Kidney (tissue), 13 donors: ENCODE measurements at regions not wholly inside any gene's neighbourhood (a gene's known extent, or its start where the extent isn't known, plus 50 kb on each side); places are given as distances from the start of the nearest gene placed in this dataset.

Experiments used
- DNase-seq, 5 donors: peaks; one replicate each; pipeline ENCODE4 v3.0.0-alpha.2; 2013 to 2020
- FAIRE-seq: peaks from 2 replicates; lab custom pipeline; 2012; peaks lifted over from hg19 to GRCh38; lab: Jason Lieb, UNC
- H3K27ac ChIP-seq, 2 donors: one replicate each; pipeline ENCODE4 v1.7.0; 2013; ENCODE audit warnings: low read depth in 2 of 2, low read length in 2 of 2, inconsistent platforms in 1 of 2
- H3K27me3 ChIP-seq: one replicate; pipeline ENCODE4 v1.7.1; 2013; ENCODE audit warnings: low read length, inconsistent platforms; ENCODE audit not compliant: control insufficient read depth, insufficient read depth
- H3K36me3 ChIP-seq, 3 donors: one replicate each; pipeline versions ENCODE4 v1.7.0 to v1.7.1; 2013; ENCODE audit warnings: low read length in 3 of 3, control low read depth in 1 of 3, inconsistent platforms in 1 of 3; ENCODE audit not compliant: insufficient read depth in 3 of 3, control insufficient read depth in 2 of 3
- H3K4me1 ChIP-seq, 3 donors: one replicate each; pipeline versions ENCODE4 v1.7.0 to v1.7.1; 2013; ENCODE audit warnings: low read length in 3 of 3, inconsistent platforms in 1 of 3, low read depth in 1 of 3; ENCODE audit not compliant: control insufficient read depth in 2 of 3, insufficient read depth in 2 of 3
- H3K4me3 ChIP-seq, 3 donors: one replicate each; pipeline versions ENCODE4 v1.7.0 to v1.8.1; 2013; ENCODE audit warnings: low read length in 3 of 3, control low read depth in 1 of 3, inconsistent platforms in 1 of 3
- H3K9ac ChIP-seq, 3 donors: one replicate each; pipeline versions ENCODE4 v1.7.0 to v1.7.1; 2013; ENCODE audit warnings: low read length in 3 of 3, control low read depth in 1 of 3, inconsistent platforms in 1 of 3
- H3K9me3 ChIP-seq, 3 donors: one replicate each; pipeline versions ENCODE4 v1.7.0 to v1.7.1; 2013; ENCODE audit warnings: low read length in 3 of 3, control low read depth in 1 of 3, inconsistent platforms in 1 of 3; ENCODE audit not compliant: control insufficient read depth in 2 of 3, insufficient read depth in 1 of 3
- intact Hi-C: fragments of 100-400 bp; cut with DNase I; formaldehyde crosslinking; loops from one replicate; pipeline ENCODE4 v1.11.1; 2022
- TF ChIP-seq, protein P1 (sequence below): IDR thresholded peaks from 3 replicates; pipeline ENCODE4 v1.5.1; 2012; ENCODE audit warnings: mild to moderate bottlenecking, moderate library complexity, borderline replicate concordance; ENCODE audit not compliant: insufficient read depth; ENCODE audit errors: extremely low read depth
- donor health status: control.
- donor health status: control.
- donor health status: control.
- donor health status: control.
- donor health status: control.
- donor health status: DM: yes; HTN: yes; CAD: no.
- donor health status: Normal renal cell carcinoma (clear cell type).

DNA sequence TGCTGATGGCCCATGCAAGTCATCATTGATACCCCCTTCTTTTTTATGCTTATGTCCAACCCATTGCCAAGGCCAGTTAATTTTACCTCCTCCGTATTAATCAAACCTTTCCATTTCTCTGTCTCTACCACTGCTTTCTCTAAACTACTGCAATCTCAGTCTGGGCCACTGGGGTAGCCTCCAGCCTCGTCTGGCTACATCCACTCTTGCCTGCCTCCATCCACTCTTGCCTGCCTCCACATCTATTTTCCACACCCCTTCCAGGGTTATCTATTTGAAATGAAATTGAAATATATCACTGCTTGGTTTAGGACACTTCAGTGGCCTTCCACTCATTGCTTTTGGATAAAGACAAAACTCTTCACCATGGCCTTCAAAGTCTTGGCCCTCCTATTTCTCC lies 425.3 kb upstream of the CLINT1 start:
- Histone ChIP-seq H3K27ac (no peak overlapping the region), H3K4me1 (peaks cover 0 to 6% (median 0%) of the 10 kb centered on the region in 3 donors), H3K4me3 (no peak overlapping the region), H3K9me3 (no peaks in the 10 kb centered on the region), H3K27me3 (no peaks in the 10 kb centered on the region), H3K36me3 (no peaks in the 10 kb centered on the region), H3K9ac (no peak overlapping the region)
- intact Hi-C loops: no loop called here
- no peak for DNase-seq
- no peak for FAIRE-seq
- TF ChIP-seq, protein P1, sequence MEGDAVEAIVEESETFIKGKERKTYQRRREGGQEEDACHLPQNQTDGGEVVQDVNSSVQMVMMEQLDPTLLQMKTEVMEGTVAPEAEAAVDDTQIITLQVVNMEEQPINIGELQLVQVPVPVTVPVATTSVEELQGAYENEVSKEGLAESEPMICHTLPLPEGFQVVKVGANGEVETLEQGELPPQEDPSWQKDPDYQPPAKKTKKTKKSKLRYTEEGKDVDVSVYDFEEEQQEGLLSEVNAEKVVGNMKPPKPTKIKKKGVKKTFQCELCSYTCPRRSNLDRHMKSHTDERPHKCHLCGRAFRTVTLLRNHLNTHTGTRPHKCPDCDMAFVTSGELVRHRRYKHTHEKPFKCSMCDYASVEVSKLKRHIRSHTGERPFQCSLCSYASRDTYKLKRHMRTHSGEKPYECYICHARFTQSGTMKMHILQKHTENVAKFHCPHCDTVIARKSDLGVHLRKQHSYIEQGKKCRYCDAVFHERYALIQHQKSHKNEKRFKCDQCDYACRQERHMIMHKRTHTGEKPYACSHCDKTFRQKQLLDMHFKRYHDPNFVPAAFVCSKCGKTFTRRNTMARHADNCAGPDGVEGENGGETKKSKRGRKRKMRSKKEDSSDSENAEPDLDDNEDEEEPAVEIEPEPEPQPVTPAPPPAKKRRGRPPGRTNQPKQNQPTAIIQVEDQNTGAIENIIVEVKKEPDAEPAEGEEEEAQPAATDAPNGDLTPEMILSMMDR: no peak

GRCh38 chr5:158283397-158283796 lies 424.5 kb upstream of the CLINT1 start:
- Histone ChIP-seq H3K4me1 (peaks cover 0 to 6% (median 0%) of the 10 kb centered on the region in 3 donors), H3K36me3 (no peaks in the 10 kb centered on the region), H3K4me3 (no peak overlapping the region), H3K9ac (no peak overlapping the region), H3K27ac (no peak overlapping the region), H3K9me3 (no peaks in the 10 kb centered on the region), H3K27me3 (no peaks in the 10 kb centered on the region)
- TF ChIP-seq, protein P1: no peak
- intact Hi-C loops: no loop called here
- DNase-seq (peak in 1 of 5 donors; percentile 43), FAIRE-seq (no peak)

- DNase-seq: no peak
- H3K27ac ChIP-seq: no peak overlapping the region
- no peaks in the 10 kb centered on the region for H3K9me3 ChIP-seq
- intact Hi-C loops: no loop called here
- H3K4me3 ChIP-seq: no peak overlapping the region
- no peak overlapping the region for H3K9ac ChIP-seq
- FAIRE-seq: no peak
- no peaks in the 10 kb centered on the region for H3K36me3 ChIP-seq
- no peaks in the 10 kb centered on the region for H3K4me1 ChIP-seq
- TF ChIP-seq, protein P1: no peak
- H3K27me3 ChIP-seq: no peaks in the 10 kb centered on the region
These were observed 419.4 kb upstream of the CLINT1 start for GRCh38 chr5:158278216-158278925.
